ENCODE measurements at regions not wholly inside any gene's neighbourhood (a gene's known extent, or its start where the extent isn't known, plus 50 kb on each side); places are given as distances from the start of the nearest gene placed in this dataset.

DNA sequence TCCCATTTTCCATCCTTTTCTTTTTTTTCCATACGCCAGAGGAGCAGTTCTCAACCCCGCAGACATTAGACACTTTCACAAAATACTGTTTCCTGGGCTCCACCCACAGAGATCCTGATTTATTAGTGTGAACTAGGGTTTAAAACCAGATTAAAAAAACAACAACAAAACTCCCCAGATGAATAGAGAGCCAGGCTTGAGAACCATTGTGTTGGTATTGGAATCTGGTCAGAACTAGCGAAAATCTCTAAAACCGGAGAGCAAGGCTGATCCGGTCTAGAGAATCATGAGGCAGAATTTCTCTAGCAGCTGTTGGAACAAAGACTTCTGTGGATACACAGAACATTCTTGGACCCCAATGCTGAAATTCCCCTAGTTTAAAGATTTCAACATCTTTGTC is 173.0 kb downstream of the PCSK1 start:
- H3K27me3 ChIP-seq (ENCODE audit: control insufficient read depth in 1 of 2, insufficient read depth in 2 of 2, low read length in 2 of 2): no peaks in the 10 kb centered on the region
- no peak overlapping the region for H3K27ac ChIP-seq (ENCODE audit: low read depth in 1 of 2, low read length in 2 of 2)
- no peak overlapping the region for H3K4me3 ChIP-seq (ENCODE audit: low read length)
- ATAC-seq (ENCODE audit: poor library complexity) (no peak), DNase-seq (no peak)
- Mint-ChIP-seq H3K36me3 (ENCODE audit: low read depth) (no peaks in the 10 kb centered on the region), H3K9me3 (peaks cover 3% of the 10 kb centered on the region), H3K27ac (no peak overlapping the region), H3K27me3 (peaks cover 24% of the 10 kb centered on the region), H3K4me1 (ENCODE audit: low read depth) (no peaks in the 10 kb centered on the region), H3K4me3 (no peak overlapping the region)
- CTCF ChIA-PET: no interaction called here
- H3K9me3 ChIP-seq (ENCODE audit: control insufficient read depth in 1 of 2, insufficient read depth in 1 of 2, low read length in 2 of 2): no peaks in the 10 kb centered on the region
- H3K36me3 ChIP-seq (ENCODE audit: insufficient read depth, low read length): no peaks in the 10 kb centered on the region
- POLR2A ChIA-PET: no interaction called here
- TF ChIP-seq, protein P1, sequence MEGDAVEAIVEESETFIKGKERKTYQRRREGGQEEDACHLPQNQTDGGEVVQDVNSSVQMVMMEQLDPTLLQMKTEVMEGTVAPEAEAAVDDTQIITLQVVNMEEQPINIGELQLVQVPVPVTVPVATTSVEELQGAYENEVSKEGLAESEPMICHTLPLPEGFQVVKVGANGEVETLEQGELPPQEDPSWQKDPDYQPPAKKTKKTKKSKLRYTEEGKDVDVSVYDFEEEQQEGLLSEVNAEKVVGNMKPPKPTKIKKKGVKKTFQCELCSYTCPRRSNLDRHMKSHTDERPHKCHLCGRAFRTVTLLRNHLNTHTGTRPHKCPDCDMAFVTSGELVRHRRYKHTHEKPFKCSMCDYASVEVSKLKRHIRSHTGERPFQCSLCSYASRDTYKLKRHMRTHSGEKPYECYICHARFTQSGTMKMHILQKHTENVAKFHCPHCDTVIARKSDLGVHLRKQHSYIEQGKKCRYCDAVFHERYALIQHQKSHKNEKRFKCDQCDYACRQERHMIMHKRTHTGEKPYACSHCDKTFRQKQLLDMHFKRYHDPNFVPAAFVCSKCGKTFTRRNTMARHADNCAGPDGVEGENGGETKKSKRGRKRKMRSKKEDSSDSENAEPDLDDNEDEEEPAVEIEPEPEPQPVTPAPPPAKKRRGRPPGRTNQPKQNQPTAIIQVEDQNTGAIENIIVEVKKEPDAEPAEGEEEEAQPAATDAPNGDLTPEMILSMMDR (IDR thresholded peaks at IDR 0.05): no peak
- intact Hi-C loops (cut with DNase I, micrococcal nuclease): no loop called here
- H3K4me1 ChIP-seq (ENCODE audit: insufficient read depth, low read length): no peaks in the 10 kb centered on the region

DNA sequence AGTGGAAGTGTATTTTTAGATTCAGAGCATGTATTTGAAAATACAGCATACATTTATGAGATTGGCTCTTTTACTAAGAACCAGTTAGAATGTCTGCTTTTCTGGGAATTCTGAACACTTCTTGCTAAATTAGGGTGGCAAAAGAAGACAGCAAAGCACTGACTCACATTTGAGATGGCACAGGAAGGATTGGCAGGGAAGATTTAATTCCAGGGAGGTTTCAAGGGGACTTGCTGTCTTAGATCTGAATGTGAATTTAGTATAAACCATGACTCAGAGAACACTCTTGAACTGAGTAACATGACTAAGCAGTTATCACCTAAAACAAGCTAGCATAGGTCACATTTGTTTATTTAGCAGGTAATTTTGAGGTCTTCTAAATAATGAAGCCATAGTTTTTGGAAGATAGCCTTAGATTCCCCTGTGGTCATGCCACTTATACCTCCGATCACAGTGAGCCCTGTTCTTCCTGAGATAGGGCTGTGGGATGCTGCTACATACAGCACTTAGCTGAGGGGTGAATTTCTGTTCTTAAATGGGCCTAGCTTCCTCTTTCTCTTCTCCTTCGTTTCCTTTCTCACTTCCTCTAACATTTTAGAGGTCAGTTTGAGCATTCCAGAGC is 173.8 kb downstream of the PCSK1 start:
- ATAC-seq (ENCODE audit: poor library complexity): no peak
- H3K27ac Mint-ChIP-seq: no peak overlapping the region
- POLR2A ChIA-PET: no interaction called here

DNA sequence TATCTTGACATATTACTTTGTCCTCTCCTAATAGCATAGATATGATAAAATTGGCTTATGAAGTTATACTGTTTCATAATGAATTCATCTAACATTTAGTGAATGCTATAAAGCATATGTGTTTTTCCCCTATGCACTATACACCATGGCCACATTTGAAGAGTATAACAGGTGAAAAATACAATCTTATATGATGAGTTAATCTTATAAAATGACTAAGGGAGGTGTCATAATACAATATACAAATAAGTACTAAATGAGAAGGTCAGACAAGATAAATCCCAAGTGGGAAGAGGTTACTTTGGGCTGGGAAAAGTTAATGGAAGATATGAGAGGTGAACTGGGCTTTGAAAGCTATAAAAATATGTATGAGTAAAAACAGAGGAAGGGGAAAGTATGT is 174.4 kb downstream of the PCSK1 start:
- Histone ChIP-seq H3K27me3 (ENCODE audit: control insufficient read depth in 1 of 2, insufficient read depth in 2 of 2, low read length in 2 of 2) (no peaks in the 10 kb centered on the region), H3K9me3 (ENCODE audit: control insufficient read depth in 1 of 2, insufficient read depth in 1 of 2, low read length in 2 of 2) (no peaks in the 10 kb centered on the region), H3K36me3 (ENCODE audit: insufficient read depth, low read length) (no peaks in the 10 kb centered on the region), H3K4me3 (ENCODE audit: low read length) (no peak overlapping the region), H3K27ac (ENCODE audit: low read depth in 1 of 2, low read length in 2 of 2) (no peak overlapping the region), H3K4me1 (ENCODE audit: insufficient read depth, low read length) (no peaks in the 10 kb centered on the region)
- CTCF ChIA-PET: no interaction called here
- Mint-ChIP-seq H3K27me3 (peaks cover 11% of the 10 kb centered on the region), H3K27ac (no peak overlapping the region), H3K9me3 (no peaks in the 10 kb centered on the region), H3K36me3 (ENCODE audit: low read depth) (no peaks in the 10 kb centered on the region), H3K4me3 (no peak overlapping the region), H3K4me1 (ENCODE audit: low read depth) (no peaks in the 10 kb centered on the region)
- ATAC-seq (ENCODE audit: poor library complexity): no peak
- no peak for DNase-seq
- intact Hi-C loops (cut with DNase I, micrococcal nuclease): no loop called here
- POLR2A ChIA-PET: no interaction called here
- TF ChIP-seq, protein P1 (IDR thresholded peaks at IDR 0.05): no peak

More for the DNA sequence above, 173.8 kb downstream of the PCSK1 start:
- DNase-seq: peak in 1 of 14 experiments; percentile 3
- no peak overlapping the region for H3K4me3 ChIP-seq (ENCODE audit: low read length)
- no peak overlapping the region for H3K27ac ChIP-seq (ENCODE audit: low read depth in 1 of 2, low read length in 2 of 2)
- intact Hi-C loops (cut with DNase I, micrococcal nuclease): no loop called here
- no peaks in the 10 kb centered on the region for H3K4me1 ChIP-seq (ENCODE audit: insufficient read depth, low read length)
- H3K27me3 ChIP-seq (ENCODE audit: control insufficient read depth in 1 of 2, insufficient read depth in 2 of 2, low read length in 2 of 2): no peaks in the 10 kb centered on the region
- Mint-ChIP-seq H3K4me1 (ENCODE audit: low read depth) (no peaks in the 10 kb centered on the region), H3K4me3 (no peak overlapping the region), H3K36me3 (ENCODE audit: low read depth) (no peaks in the 10 kb centered on the region), H3K9me3 (no peaks in the 10 kb centered on the region), H3K27me3 (peaks cover 17% of the 10 kb centered on the region)
- H3K9me3 ChIP-seq (ENCODE audit: control insufficient read depth in 1 of 2, insufficient read depth in 1 of 2, low read length in 2 of 2): no peaks in the 10 kb centered on the region
- TF ChIP-seq, protein P1 (IDR thresholded peaks at IDR 0.05): no peak
- CTCF ChIA-PET: no interaction called here
- no peaks in the 10 kb centered on the region for H3K36me3 ChIP-seq (ENCODE audit: insufficient read depth, low read length)

Data from CD4-positive, alpha-beta T cell (primary cell).